ENCODE measurements at regions not wholly inside any gene's neighbourhood (a gene's known extent, or its start where the extent isn't known, plus 50 kb on each side); places are given as distances from the start of the nearest gene placed in this dataset.

DNA sequence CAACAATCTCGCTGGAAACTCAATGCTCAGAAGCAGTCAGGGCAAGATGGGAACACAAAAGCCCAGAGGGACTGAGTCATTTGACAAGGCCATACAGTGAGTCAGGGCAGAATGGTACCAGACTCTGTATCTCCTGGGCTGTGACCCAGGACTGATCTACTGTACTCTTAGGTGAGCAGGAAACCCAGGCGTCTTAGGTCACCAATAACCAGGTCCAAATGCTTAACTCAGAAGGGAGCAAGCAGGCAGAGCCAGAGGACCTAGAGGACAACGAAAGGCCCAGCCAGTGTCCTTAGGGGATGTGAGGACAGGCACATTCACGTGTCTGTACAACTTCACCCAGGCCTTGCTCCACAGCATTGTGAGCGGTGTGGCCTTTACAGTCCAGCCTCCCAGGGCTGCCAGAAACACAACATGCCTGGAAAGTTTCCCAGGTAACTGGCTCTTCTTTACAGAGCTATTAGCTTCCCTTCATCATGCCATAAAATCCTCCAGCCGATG, 69.9 kb downstream of the ARL6IP4 start:
- TF ChIP-seq EZH2 (IDR thresholded peaks at IDR 0.05; ENCODE audit: insufficient read depth, poor library complexity, severe bottlenecking) (no peak), EZH2phosphoT487 (IDR thresholded peaks at IDR 0.05; ENCODE audit: insufficient read depth, low read depth) (no peak)

All from GM23248 (cell line).